GM12874 (cell line): ENCODE measurements at regions not wholly inside any gene's neighbourhood (a gene's known extent, or its start where the extent isn't known, plus 50 kb on each side); places are given as distances from the start of the nearest gene placed in this dataset.

Experiments
- TF ChIP-seq, protein P1 (sequence below): IDR thresholded peaks from 2 replicates; pipeline ENCODE4 v1.5.1; 2011; ENCODE audit warnings: low read depth, mild to moderate bottlenecking, control low read depth, low read length, moderate library complexity; ENCODE audit not compliant: insufficient read depth

DNA sequence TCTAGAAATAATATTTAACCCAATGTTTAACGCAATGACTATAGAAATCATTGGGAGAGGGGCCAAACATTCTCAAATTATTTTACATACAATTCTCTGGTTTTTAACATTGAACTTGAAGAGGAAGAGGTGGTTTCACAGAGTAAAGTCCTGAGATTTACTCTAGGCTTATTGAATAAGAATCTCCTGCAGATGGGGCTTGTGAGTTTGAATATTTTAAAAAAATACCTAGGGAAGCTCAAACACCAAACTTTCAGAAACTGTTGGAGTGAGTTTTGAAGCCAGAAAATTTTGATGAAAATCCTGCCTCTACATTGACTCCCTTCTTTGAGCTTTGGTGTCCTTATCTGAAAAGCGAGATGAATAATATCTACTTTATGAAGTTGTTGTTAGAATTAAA, 906.6 kb downstream of the TUSC7 start:
- TF ChIP-seq, protein P1, sequence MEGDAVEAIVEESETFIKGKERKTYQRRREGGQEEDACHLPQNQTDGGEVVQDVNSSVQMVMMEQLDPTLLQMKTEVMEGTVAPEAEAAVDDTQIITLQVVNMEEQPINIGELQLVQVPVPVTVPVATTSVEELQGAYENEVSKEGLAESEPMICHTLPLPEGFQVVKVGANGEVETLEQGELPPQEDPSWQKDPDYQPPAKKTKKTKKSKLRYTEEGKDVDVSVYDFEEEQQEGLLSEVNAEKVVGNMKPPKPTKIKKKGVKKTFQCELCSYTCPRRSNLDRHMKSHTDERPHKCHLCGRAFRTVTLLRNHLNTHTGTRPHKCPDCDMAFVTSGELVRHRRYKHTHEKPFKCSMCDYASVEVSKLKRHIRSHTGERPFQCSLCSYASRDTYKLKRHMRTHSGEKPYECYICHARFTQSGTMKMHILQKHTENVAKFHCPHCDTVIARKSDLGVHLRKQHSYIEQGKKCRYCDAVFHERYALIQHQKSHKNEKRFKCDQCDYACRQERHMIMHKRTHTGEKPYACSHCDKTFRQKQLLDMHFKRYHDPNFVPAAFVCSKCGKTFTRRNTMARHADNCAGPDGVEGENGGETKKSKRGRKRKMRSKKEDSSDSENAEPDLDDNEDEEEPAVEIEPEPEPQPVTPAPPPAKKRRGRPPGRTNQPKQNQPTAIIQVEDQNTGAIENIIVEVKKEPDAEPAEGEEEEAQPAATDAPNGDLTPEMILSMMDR, result no peak

DNA sequence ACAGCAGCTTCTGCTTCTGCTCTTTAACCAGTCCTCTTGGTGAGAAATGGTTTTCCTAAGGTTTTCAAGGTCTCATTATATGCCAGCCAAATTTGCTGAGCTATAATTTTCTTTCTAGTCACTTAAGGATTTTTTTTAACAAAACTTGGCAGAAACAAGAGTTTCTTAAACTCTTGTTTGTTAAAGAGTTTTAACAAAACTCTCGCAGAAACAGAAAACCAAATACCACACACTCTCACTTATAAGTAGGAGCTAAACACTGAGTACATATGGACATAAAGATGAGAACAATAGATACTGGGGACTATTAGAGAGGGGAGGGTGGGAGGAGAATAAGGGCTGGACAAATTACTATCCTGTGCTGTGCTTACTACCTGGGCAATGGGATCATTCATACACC, 908.3 kb downstream of the TUSC7 start:
- TF ChIP-seq, protein P1, result no peak

DNA sequence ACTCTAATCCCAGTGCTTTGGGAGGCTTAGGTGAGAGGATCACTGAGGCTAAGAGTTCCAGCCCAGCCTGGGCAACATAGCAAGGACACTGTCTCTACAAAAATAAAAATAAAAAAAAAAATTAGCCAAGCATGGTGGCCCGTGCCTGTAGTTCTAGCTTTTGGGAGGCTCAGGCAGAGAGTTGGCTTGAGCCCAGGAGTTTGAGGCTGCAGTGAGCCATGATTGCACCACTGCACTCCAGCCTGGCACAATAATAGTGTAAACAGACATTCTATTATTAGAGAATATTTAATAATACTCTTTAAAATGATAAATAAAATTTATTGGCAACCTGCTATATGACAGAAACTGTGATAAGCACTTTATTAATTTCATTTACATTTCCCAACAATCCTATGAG, 908.9 kb downstream of the TUSC7 start:
- TF ChIP-seq, protein P1, result no peak

DNA sequence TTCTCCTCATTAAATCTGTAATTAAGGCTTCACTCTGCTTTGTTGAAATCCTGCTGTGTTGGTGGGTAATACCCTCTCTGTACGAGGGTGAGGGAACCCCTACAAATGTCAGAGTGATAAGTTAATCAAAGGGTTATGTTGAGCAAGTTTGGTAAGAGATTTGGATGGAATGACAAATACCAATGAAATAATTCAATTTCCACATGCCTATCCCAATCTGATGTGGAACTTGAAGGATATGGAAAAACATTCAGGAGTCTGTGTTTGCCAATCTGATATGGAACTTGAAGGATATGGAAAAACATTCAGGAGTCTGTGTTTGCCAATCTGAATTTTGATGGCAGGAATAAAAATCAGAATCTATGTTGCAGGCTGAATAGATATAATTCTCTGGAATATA, 910.2 kb downstream of the TUSC7 start:
- TF ChIP-seq, protein P1, result no peak

DNA sequence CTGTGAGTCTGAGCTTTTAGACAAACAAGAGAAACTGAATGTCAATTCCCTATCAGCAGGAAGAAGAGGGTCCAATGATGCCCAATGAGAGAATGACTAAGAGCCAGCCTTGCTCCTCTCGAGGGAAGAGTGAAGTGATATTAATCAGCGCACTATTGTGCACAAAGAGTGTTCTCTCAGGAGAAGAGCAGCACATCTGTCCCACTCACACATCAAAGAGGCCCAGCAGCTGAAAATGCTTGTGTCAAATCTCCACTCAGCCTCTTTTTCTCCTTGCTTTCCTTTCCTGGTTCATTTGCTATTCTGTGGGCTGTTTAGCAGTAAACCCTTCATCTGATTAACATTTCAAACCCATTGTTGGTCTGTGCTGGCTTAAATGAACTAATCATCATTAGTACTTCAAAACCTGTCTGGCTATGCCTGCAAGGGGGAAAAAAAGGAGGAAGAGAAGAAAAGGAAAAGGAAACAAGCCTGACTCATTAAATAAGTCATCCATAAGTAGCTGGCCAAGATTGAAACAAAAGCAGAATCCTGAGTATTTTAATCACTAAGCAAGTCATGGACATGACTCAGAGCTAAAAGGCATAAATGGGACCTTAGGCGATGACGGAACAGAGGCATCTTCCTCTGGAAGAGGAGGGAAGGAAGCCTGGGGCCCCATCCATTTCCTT, 912.7 kb downstream of the TUSC7 start:
- TF ChIP-seq, protein P1, result no peak

DNA sequence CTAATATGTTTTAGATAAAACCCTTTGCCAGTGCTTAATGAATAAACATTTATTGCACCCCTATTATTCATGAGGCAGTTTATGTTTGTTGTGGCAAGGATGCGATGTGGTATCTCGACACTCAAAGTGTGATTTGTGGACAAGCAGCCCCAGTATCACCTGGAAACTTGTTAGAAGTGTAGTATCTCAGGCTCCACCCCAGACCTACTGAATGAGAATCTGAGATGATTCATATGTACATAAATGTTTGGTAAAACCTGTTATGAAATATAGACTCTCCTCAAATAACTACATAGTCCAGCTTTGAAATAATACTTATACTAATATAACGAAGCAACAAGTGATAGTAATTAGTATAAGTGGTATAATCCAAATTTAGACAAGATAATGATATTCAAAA, 914.8 kb downstream of the TUSC7 start:
- TF ChIP-seq, protein P1, result no peak

DNA sequence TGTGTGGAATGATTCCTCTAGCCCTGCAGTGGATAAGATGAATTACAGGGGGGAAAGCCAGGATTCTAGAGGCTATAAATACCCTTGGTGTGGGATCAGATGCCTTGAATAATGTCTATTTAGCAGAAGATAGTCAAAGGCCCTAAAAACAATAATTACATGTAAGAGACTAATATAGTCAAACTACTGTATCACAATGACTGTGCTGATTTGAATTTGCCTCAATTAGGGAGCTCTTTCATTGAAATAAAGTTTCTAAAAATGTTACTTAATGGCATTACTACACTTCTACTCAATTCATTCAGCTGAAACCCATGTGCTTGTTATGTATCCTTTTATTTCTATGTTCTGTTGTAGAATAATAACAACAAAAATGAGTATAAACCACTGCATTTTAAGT, 915.6 kb downstream of the TUSC7 start:
- TF ChIP-seq, protein P1, result no peak

DNA sequence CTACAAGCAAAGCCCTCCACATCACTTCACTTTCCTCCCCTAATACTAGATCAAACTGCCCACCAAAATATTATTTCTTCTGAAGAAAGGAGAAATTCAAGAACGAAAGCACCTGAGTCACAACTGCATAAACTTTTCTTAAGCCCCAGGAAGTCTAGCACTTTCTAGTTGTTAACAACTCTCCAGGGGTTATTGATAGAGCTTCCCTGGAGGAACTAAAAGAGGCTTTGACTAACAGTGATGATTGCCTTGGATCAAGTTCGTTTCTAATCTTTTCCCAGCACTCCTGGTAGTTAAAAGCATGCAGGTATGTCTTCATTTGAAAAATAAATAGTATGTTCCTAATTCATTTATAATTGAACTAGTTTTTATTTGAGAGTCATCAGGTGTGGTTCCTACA, 917.0 kb downstream of the TUSC7 start:
- TF ChIP-seq, protein P1, result no peak
